Vagina (tissue), 2 donors: ENCODE measurements at regions not wholly inside any gene's neighbourhood (a gene's known extent, or its start where the extent isn't known, plus 50 kb on each side); places are given as distances from the start of the nearest gene placed in this dataset.
"Not testable (repeated sequence)": the region's sequence is repeated elsewhere in the genome, so short reads cannot be mapped to it uniquely, and the experiment has no call there.

ENCODE experiments used
- CTCF ChIP-seq, 3 experiments: fragments of 450-650 bp in 2 of 3; fragments of 200-600 bp in 1 of 3; sonication (generic) in 1 of 3; IDR thresholded peaks; one replicate each; pipeline ENCODE4 v1.5.1; 2017 to 2019; ENCODE audit warnings: antibody characterized with exemption in 3 of 3, mild to moderate bottlenecking in 2 of 3, moderate library complexity in 2 of 3
- POLR2A ChIP-seq, 2 donors: fragments of 450-650 bp; IDR thresholded peaks; one replicate each; pipeline ENCODE4 v1.6.1; 2017; ENCODE audit warnings: antibody characterized with exemption in 2 of 2, mild to moderate bottlenecking in 2 of 2, moderate library complexity in 2 of 2

GRCh38 chr7:6991169-6991611, 165.1 kb upstream of the CCZ1B start:
- not testable (repeated sequence) for TF ChIP-seq POLR2A, CTCF (IDR thresholded peaks at IDR 0.05)
